DMS114 treated with DMSO at 0.1 percent for 48 hours (cell line): ENCODE measurements at regions not wholly inside any gene's neighbourhood (a gene's known extent, or its start where the extent isn't known, plus 50 kb on each side); places are given as distances from the start of the nearest gene placed in this dataset.

Source experiments
- DNase-seq: peaks from one replicate; lab custom pipeline; 2025; ENCODE audit not compliant: unreplicated experiment; lab: John Stamatoyannopoulos, UW

DNA sequence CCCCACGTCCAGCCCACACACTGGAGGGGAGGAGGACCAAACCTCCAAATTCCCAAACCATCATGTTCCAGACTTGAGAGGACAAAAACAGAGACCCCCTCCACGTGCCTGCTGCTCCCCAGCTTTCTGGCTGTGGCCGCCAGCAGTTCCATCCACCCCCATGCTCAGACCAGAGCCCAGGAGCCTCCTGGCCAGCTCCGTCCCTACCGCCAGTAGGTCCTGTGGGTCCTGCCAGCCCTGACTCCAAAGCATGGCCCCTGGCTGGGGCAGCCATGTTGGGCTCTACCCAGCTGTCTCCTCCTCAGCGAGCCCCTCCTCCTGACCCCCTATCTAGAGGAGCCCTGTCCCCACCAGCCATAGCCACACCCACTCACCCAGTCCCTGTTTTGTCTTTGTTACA lies 227.3 kb upstream of the RTL1 start:
- DNase-seq, result no peak

DNA sequence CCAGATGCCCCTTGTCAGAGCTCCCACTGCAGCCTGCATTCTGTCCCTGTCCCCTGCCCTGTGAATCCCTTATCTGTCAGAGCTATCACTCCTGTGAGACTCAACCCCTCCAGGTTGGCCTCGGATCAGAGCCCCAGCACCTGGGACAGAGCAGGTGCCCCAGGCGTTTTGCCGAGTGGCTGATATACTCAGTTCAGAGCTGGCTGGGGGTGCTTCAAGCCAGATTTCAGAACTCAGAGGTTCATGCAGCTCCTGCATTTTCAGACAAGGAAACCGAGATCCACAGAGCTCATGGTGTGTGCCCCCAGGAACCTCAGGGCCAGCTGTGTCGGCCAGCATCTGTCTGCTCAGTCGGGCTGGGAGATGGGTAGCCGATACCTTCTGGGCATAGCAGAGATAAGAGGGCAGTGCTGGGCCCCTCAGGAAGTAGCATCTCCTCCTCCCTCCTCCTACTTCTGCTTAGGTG lies 228.0 kb upstream of the RTL1 start:
- no peak for DNase-seq

DNA sequence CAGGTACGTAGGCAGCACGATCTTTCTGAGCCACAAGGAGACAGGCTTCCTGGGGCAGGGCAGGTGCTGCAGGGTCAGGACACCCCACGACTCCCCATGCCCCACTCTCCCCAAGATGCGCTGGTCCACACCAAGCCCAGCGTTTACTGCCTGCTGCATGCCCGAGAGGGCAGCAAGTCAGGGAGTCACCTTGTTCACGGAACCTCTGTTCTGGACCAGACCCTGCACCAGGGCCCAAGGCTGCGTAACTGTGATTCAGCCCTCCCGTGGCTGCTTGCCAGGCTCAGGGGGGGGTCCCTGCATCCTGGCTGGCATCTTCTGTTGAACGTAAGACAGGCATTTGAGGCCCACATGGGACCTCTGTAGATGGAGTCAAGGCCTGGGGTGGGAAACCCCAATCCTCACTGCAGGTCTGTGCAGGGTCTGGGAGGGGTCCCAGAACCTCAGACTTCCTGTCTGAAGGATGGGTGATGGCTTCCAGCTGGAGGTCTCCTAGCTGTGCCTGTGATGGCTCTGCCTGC lies 228.6 kb upstream of the RTL1 start:
- DNase-seq, result no peak

DNA sequence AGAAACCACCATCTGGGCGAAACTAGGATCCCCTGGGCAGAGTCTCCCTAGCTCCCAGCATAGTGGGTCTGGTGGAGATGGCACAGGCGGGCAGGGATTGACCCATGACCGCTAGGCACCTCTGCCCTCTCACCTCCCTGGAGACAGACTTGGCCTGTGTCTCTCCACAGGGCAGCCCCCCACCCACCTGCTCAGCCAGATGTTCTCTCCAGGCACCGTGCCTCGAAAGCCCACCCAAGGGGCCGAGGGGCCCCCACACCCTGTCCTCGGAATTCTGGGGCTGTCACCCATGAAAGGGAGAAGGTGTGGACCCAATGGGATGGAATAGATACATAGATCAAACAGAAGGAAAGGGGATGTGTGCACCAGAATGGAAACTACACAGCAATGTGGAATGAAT lies 229.1 kb upstream of the RTL1 start:
- DNase-seq, result no peak

DNA sequence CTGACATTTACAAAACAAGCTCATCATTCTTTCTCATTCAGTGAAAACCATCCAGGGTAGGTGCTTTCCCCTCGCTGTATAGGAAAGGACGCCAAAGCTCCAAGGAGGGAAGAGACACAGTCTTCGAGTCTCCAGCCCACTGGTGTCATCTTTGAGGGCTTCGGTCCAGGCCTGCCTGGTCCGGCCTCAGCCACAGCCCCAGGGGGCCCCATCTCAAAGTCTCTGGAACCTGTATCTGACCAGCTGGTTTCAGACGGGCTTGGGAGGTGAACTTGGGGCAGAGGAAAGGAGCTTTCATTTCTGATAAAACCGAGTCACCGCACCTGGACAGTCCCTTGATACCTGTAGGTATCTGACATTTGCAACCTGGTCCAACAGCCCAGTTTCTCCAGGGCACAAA lies 229.5 kb upstream of the RTL1 start:
- DNase-seq, result no peak

DNA sequence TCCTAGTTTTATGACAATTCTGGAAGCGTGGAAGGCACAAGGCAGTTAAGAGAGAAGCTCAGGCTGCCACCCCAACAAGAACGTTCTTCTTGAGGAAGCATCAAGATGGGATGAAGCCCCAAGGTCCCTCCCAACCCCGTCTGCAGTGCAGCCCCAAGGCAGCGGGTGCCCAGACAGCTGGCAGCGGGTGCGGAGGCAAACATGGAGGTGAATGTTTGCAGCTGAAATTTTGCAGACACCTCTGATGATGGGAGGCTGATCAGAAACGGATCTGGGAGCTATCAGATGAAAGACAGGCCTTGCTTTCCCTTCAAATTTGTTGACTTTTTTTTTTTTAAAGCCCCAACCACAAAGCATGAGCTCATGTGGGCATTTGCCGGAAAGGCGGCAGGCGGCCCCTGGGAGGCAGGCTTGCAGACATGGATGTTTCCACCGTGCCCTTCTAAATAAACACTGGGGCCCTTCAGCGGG lies 230.7 kb upstream of the RTL1 start:
- no peak for DNase-seq

DNA sequence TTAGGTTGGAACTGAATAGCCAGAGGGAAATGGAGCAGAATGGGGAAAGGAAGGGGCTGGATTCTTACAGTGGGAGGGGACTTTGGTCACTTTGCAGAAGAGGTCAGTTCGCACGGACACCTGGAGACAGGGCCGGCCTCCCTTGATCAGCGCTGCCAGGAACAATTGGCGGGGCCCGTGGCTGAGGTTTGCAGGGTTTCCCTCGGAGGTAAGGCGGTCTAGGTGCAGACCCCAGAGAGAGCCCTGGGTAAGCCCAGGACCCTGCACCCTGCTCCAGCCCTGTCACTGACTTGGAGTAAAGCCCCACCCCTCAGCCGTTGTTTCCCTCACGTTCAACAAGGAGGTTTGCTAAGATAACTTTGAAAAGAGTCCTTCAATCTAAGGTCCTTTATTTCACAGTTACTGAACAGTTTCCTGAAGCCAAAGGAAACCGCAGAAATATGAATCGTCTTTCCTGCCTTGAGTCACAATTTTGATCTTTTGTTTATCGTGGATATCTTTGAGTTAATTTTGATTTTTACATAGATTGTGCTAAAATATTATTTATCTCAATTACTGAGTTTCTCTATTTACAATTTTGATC lies 231.4 kb upstream of the RTL1 start:
- DNase-seq, result no peak

DNA sequence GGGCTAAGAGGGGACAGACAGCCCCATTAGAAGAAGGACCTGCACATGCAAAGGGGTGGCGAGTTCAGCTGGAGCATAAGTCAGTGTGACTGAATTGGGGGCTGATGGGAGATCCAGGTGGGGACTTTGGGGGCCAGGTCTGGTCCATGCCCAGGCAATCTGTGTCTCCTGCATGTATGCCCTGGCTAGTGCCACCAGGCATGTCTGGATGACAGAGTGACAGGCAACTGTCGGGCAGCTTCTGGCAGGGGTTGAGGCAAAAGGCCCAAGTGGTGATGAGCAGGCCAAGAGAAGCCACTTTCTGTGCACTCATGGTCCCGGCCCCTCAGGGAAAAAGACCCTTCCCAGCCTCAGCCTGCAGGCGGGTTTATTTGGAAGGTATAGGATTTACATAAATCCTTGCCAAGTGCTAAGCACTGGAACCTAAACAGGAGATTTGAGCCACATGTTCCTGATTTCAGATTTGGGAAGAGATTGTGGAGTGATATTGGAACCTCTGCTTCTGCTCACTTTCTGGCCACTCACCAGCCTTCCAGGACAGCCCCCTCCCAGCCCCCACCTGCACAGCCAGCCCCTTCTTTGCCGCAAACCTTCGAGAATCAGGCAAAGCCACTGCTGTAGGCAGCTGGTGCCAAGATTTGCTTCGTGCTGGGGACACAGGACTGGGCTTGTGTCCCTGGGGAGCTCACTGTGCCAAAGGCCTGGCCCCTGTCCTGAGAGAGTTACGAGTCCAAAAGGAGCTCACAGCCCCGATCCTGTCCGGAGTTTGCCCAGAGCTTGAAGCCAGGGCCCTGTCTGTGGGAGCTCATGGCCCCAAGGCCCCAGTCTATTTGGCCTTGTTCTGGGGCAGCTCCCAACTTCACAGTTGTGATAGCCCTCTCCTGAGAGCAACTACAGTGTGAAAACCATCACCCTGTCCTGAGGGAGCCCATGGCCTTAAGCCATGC lies 232.5 kb upstream of the RTL1 start:
- DNase-seq, result no peak

DNA sequence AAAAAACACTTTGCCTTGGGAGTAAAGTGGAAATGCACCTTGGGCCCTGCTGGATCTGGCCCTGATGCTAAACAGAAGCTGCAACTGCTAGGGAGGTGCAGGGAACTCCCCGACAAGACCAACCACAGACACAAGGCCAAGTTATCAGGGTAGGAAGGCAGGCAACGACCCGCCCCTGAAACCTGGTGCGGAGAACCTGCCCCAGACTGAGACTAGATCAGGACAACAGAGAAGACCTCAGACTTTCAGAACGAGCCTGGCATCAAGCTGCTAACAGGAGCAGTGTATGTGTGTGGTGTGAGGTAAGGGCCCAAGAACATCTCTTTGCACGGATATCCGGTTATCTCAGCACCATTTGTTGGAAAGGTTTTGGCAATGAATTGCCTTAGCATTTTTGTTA lies 233.7 kb upstream of the RTL1 start:
- no peak for DNase-seq

DNA sequence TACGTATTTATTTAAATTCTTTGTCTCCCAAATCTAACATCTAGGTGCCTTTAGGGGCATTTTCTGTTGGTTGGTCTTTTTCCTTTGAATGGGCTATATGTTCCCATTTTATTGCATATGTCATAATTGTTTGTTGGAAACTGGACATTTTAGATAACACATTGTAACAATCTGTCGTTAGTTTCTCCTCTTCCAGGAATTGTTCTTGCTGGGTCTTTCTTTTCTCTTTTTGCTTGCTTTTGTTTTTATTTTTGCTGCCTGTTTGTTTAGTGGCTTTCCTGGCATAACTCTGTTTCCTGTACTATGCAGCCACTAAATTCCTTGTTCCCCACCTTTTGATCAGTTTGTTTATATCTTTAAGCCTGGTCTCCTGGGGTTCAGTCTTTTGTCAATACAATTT lies 244.3 kb upstream of the RTL1 start:
- DNase-seq, result no peak

DNA sequence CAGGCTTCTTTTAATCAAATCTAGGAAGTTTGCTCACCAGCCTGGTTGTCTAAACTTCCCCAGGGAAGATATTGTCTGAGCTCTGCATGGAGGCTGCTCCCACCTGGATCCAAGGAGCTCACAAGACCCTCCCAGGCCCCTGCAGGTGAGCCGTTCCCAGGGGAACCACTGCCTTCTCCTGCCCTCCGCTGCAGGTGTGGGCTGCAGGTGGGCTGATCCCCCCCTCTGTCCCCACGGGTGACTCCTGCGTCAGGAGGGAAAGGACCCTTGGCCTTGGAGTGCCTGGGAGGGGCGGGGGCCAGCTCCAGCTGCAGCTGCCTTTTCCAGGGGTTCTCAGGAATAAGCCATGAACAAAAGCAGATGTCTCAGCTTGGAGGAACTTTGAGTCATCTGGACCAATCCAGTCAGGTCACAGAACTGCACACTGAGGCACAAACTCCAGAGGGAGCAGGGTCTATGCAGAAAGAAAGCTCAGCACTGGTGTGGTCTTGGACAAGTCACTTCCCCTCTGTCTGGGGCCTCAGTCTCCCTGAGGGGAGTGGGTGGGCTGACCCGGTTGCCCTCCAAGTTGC lies 246.6 kb upstream of the RTL1 start:
- no peak for DNase-seq

DNA sequence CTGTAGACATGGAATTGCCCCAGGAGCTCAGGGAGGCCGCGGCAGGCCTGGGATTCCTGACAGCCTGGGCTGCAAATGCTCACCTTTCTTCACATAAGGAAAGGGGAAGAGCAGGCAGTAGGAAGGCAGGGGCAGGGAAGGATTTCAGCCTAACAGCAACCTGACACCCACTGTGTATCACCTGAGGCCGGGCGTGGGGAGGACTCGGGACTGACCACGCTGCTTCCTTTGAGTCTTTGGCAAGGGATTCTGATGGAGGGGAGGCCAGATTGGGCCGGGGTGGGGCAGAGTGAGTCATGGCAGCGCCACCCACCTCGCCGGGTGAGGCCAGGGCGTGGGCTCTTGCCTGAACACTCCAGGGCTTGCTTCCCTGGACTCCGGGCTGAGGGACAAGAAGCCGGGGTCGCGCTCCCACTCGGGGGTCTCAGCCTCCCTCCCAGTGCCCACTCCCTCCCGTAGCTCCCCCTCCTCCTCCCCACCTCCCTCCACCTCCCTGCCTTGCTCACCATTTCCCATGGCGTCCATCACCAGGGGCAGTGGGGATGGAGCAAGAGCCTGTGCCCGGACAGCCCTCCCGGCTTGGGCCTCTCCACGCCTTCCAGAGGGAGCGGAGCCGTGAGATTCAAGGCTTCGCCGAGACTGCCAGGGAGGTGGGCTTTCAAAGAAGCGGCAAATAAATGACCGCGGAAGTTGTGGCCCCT lies 247.9 kb upstream of the RTL1 start:
- no peak for DNase-seq

DNA sequence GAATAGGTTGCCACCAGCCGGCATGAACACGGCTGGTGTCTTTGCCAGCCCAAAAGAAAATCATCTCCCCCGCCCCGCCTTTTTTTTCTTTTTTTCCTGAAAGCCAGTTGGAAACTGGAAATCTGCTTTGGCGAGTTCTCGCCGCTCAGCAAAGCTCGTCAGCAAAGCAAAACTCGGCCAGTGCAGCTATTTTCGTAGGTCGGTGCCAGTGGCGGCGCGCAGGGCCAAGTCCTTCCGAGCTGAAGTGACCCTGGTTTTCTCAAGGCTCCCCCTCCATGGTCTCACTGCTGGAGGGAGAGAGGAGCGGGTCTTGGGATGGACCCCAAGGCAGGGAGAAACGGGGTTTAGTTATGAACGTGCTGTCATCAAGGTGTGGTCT lies 248.4 kb upstream of the RTL1 start:
- no peak for DNase-seq

DNA sequence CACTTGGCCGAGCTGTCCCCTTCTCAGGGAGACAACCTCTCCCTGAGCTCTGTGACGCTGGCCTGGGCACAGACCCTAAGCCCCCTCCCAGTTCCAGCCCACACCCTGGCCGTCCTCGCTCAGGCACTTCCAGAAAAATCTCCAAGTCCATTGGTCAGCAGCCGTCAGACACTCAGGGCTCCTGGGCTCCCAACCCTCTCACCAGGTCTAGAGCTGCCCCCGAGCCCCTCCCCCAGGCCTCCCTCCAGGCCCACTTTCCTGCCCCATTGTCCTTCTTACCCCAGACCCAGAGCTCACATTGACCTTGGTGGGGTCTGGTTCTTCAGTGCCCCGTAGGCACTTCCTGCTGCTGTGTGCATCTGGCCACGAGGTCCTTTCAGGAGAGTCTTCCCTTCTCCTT lies 249.3 kb upstream of the RTL1 start:
- no peak for DNase-seq

DNA sequence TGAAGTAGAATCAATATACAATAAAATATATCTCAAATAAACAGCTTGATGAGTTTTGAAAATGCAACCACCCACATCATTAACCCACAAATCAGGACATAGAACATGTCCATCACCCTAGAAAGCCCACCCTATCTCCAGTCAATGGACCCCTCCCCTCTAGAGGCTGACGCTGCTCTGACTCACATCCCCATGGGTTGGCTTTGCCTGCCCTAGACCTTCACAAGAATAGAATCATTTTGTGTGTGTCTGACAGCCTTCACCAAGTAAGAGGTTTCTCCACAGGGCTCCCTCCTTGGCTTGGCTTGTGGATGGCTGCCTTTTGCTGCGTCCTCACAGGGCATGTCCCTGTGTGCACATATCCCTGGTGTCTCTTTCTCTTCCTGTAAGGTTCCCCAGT lies 250.2 kb upstream of the RTL1 start:
- no peak for DNase-seq

DNA sequence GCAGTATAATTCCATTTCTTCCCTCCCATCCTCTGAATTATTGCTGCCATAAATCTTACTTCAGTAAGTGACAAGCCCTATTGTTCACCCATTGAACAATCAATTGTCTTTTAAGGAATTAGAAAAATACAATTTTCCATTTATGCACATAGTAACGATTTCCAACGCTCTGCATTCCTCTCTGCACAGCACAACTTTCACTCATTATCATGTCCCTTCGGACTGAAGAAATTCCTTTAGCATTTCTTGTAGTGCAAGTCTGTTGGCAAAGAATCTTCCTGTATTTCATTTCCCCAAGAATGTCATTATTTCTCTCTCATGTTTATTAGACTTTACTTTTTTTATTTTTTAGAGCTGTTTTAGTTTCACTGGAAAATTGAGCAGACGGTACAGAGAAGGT lies 252.1 kb upstream of the RTL1 start:
- no peak for DNase-seq

DNA sequence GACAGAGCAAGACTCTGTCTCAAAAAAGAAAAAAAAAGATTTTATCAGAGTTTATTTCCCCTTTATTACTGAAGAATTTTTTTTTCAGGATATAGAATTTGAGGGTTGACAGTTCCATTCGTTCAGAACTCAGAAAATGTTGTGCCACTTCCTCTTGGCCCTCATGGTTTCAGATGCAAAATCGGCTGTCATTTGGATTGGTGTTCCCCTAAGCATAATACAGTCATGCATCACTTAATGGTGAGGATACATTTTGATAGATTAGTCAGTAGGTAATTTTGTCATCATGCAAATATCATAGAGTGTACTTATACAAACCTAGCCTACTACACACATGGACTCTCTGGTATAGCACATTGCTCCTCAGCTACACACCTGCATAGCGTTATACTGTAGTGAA lies 263.9 kb upstream of the RTL1 start:
- no peak for DNase-seq

DNA sequence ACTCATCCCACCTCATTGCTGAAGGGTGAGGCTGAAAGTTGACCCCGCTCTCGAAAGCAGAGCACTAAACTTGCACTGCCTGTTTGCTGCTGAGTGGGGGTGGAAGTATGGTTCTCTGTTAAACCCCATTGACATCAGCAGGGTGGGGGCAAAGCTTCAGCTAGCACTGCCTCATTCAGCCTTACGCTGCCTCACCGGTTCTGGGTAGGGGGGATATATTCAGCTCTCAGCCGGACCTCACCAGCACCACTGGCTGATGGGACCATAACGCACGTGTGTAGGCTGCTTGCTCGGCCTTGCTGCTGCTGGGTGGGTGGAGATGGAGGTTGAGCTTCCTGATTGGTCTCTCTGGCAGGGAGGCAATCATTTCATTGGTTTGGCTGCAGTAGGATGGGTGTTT lies 265.7 kb upstream of the RTL1 start:
- DNase-seq, result no peak

DNA sequence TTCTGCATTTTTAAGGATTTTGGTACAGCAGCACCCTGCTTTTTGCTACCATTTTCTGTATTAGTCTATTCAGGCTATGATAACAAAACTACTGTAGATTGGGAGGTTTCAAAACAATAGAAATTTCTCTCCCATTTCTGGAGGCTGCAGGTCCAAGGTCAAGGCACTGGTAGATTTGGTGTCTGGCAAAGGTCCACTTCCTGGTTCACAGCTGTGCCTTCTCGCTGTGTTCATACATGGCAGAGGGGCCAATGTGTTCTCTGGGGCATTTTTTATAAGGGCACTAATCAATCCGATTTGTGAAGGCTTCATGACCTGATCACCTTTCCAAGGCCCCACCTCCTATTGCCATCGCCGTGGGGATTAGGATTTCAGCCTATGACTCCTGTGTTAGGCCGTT lies 268.1 kb upstream of the RTL1 start:
- no peak for DNase-seq

DNA sequence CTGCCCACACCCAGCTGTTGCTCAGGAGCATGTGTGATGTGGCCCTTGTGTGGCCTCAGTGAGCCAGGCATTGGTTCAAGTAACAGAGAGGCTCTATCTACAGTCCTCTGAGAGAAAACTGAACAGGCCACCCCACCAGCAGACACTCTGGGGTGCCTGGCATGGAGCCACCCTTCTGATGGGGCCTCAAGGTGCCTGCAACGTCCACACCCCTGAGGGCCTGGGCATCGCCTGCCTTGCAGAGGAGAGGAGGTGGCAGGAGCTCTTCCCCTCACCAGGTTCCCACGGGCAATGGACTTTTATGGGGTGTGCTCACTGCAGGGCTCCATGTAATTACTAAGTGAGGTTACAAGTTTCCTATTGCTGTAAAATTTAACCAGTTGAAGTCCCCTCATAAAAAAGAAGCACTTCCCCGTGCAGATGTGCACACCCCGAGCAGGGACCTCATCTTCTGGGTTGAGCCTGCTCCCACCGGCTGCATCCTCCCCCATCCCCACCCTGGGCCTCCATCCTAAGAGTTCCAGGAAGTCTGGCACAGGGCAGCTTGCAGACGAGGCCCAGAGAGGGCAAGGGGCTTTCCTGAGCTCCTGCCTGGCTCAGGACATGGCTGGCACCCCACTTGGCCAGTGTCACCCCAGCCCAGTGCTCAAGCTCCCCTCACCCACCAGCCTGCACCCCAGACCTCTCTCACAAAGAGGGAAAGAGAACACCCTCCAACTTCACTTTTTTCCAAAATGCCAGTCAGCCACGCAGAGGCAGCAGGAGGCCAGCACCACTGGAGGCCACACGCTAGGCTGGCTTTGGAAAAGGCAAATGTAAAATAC lies 270.4 kb upstream of the RTL1 start:
- DNase-seq, result no peak

DNA sequence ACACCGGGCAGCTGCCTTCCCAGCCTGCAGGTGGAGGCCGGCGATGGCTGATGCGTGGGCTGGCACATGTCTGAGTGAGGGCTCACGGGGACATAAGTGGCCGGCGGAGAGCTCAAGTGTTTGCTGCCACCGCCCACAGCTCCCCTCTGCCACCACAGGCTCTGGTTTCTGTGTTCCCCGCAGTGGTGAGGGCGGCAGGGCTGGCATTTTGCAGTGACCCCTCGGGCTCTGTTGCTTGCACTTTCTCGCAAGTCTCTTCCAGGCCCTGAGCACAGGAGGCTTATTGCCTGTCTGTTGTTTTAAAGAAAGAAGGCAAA lies 271.0 kb upstream of the RTL1 start:
- no peak for DNase-seq
